H9 (cell line): ENCODE measurements at regions not wholly inside any gene's neighbourhood (a gene's known extent, or its start where the extent isn't known, plus 50 kb on each side); places are given as distances from the start of the nearest gene placed in this dataset.

Experiments
- DNase-seq: peaks from one replicate; pipeline ENCODE4 v3.0.0-alpha.2; 2017
- H2AFZ ChIP-seq: one replicate; pipeline ENCODE4 v1.6.1; 2013; ENCODE audit warnings: mild to moderate bottlenecking, low read length, control low read depth, moderate library complexity
- H2AK5ac ChIP-seq: 2 replicates; pipeline ENCODE4 v1.6.1; 2013; ENCODE audit warnings: low read length, control low read depth, mixed read lengths; ENCODE audit not compliant: insufficient read length
- H2BK120ac ChIP-seq: one replicate; pipeline ENCODE4 v1.6.1; 2013; ENCODE audit warnings: low read depth, mild to moderate bottlenecking, low read length, control low read depth, inconsistent platforms; ENCODE audit not compliant: poor library complexity, severe bottlenecking
- H2BK12ac ChIP-seq: 2 replicates; pipeline ENCODE4 v1.6.1; 2013; ENCODE audit warnings: low read length, control low read depth, mixed read lengths, low read depth; ENCODE audit not compliant: insufficient read length
- H2BK15ac ChIP-seq: 2 replicates; pipeline ENCODE4 v1.6.1; 2013; ENCODE audit warnings: low read depth, low read length, control low read depth
- H2BK20ac ChIP-seq: one replicate; pipeline ENCODE4 v1.6.1; 2013; ENCODE audit warnings: low read depth, mild to moderate bottlenecking, low read length, control low read depth, inconsistent platforms; ENCODE audit not compliant: poor library complexity, severe bottlenecking
- H2BK5ac ChIP-seq: 2 replicates; pipeline ENCODE4 v1.6.1; 2013; ENCODE audit warnings: low read length, control low read depth, mixed read lengths; ENCODE audit not compliant: insufficient read length
- H3K14ac ChIP-seq: 2 replicates; pipeline ENCODE4 v1.6.1; 2013; ENCODE audit warnings: low read length, control low read depth; ENCODE audit not compliant: insufficient read depth
- H3K18ac ChIP-seq: 2 replicates; pipeline ENCODE4 v1.6.1; 2013; ENCODE audit warnings: low read depth, mild to moderate bottlenecking, mixed read lengths, low read length, control low read depth; ENCODE audit not compliant: insufficient read length
- H3K23ac ChIP-seq: 2 replicates; pipeline ENCODE4 v1.6.1; 2013; ENCODE audit warnings: low read length, control low read depth, mixed read lengths, low read depth; ENCODE audit not compliant: insufficient read length
- H3K23me2 ChIP-seq: 2 replicates; pipeline ENCODE4 v1.6.1; 2013; ENCODE audit warnings: low read depth, mild to moderate bottlenecking, mixed read lengths, low read length, control low read depth; ENCODE audit not compliant: insufficient read length, poor library complexity, severe bottlenecking
- H3K27ac ChIP-seq: 2 replicates; pipeline ENCODE4 v1.5.1; 2013; ENCODE audit warnings: low read length, control low read depth, mixed read lengths, low read depth; ENCODE audit not compliant: insufficient read length
- H3K27me3 ChIP-seq: 2 replicates; pipeline ENCODE4 v1.6.1; 2013; ENCODE audit warnings: low read length, control low read depth, inconsistent platforms; ENCODE audit not compliant: insufficient read depth
- H3K4ac ChIP-seq: 2 replicates; pipeline ENCODE4 v1.6.1; 2013; ENCODE audit warnings: low read depth, mild to moderate bottlenecking, control low read depth, inconsistent platforms, low read length, moderate library complexity
- H3K4me1 ChIP-seq: 2 replicates; pipeline ENCODE4 v1.6.1; 2013; ENCODE audit warnings: low read length, control low read depth, inconsistent platforms; ENCODE audit not compliant: insufficient read depth
- H3K4me2 ChIP-seq: 2 replicates; pipeline ENCODE4 v1.6.1; 2013; ENCODE audit warnings: low read length, control low read depth, mixed read lengths; ENCODE audit not compliant: insufficient read length, insufficient read depth
- H3K56ac ChIP-seq: 2 replicates; pipeline ENCODE4 v1.6.1; 2013; ENCODE audit warnings: low read depth, mild to moderate bottlenecking, mixed read lengths, low read length, control low read depth; ENCODE audit not compliant: insufficient read length
- H3K79me1 ChIP-seq: 2 replicates; pipeline ENCODE4 v1.6.1; 2013; ENCODE audit warnings: low read depth, mild to moderate bottlenecking, moderate library complexity, low read length, control low read depth, inconsistent platforms; ENCODE audit not compliant: insufficient read depth, poor library complexity, severe bottlenecking
- H3K79me2 ChIP-seq: 2 replicates; pipeline ENCODE4 v1.6.1; 2013; ENCODE audit warnings: low read length, control low read depth, inconsistent platforms; ENCODE audit not compliant: insufficient read depth
- H3K9ac ChIP-seq: 2 replicates; pipeline ENCODE4 v1.6.1; 2013; ENCODE audit warnings: low read length, control low read depth, mixed read lengths; ENCODE audit not compliant: insufficient read length; ENCODE audit errors: extremely low read depth
- H3K9me3 ChIP-seq: one replicate; pipeline ENCODE4 v1.6.1; 2013; ENCODE audit warnings: low read depth, low read length, inconsistent platforms; ENCODE audit not compliant: control insufficient read depth
- H3T11ph ChIP-seq: one replicate; pipeline ENCODE4 v1.6.1; 2013; ENCODE audit warnings: mild to moderate bottlenecking, low read length, control low read depth, inconsistent platforms
- H4K20me1 ChIP-seq: one replicate; pipeline ENCODE4 v1.6.1; 2013; ENCODE audit not compliant: control insufficient read depth, insufficient read length, insufficient read depth
- H4K5ac ChIP-seq: 2 replicates; pipeline ENCODE4 v1.6.1; 2013; ENCODE audit warnings: low read depth, mild to moderate bottlenecking, mixed read lengths, low read length, control low read depth; ENCODE audit not compliant: insufficient read length
- H4K8ac ChIP-seq: replicated peaks from 2 replicates; pipeline ENCODE4 v1.6.1; 2013; ENCODE audit warnings: low read length, control low read depth, mixed read lengths, low read depth; ENCODE audit not compliant: insufficient read length
- H4K91ac ChIP-seq: 2 replicates; pipeline ENCODE4 v1.6.1; 2013; ENCODE audit warnings: low read depth, mild to moderate bottlenecking, moderate library complexity, mixed read lengths, low read length, control low read depth; ENCODE audit not compliant: insufficient read length
- H3K27ac Mint-ChIP-seq, 3 experiments: 2 replicates in 2 of 3; 3 replicates in 1 of 3; pipeline ENCODE4 v1.8.0; 2020 to 2021; ENCODE audit warnings: mixed read lengths in 3 of 3, mild to moderate bottlenecking in 1 of 3, moderate library complexity in 1 of 3
- H3K27me3 Mint-ChIP-seq: 2 replicates; pipeline ENCODE4 v1.8.0; 2021; ENCODE audit warnings: low read depth, mild to moderate bottlenecking, moderate library complexity, mixed read lengths
- H3K36me3 Mint-ChIP-seq, 3 experiments: 2 replicates in 2 of 3; 3 replicates in 1 of 3; pipeline ENCODE4 v1.8.0; 2020 to 2021; ENCODE audit warnings: low read depth in 3 of 3, mixed read lengths in 3 of 3; ENCODE audit not compliant: insufficient read depth in 1 of 3
- H3K4me1 Mint-ChIP-seq, 2 experiments: 2 replicates each; pipeline ENCODE4 v1.8.0; 2020; ENCODE audit warnings: mixed read lengths in 2 of 2
- H3K4me3 Mint-ChIP-seq, 2 experiments: 2 replicates in 1 of 2; 3 replicates in 1 of 2; pipeline ENCODE4 v1.8.0; 2020 to 2021; ENCODE audit warnings: mild to moderate bottlenecking in 2 of 2, mixed read lengths in 2 of 2, moderate library complexity in 1 of 2
- H3K9me3 Mint-ChIP-seq, 2 experiments: 2 replicates in 1 of 2; 3 replicates in 1 of 2; pipeline ENCODE4 v1.8.0; 2020; ENCODE audit warnings: mild to moderate bottlenecking in 2 of 2, mixed read lengths in 2 of 2, moderate library complexity in 1 of 2
- WGBS: extraction: QIAGEN DNeasy Blood & Tissue Kit; methylation state at CpG from one replicate; pipeline ENCODE4 v1.1.7; 2013; ENCODE audit warnings: missing lambda C conversion rate, low lambda C conversion rate, mixed read lengths; ENCODE audit not compliant: insufficient read length; ENCODE audit errors: extremely low coverage; 5-methylcytosine and 5-hydroxymethylcytosine counted together
- TF ChIP-seq, protein P1 (sequence below): fragments of 200-600 bp; sonication (generic); conservative IDR thresholded peaks from 3 replicates; pipeline ENCODE4 v1.8.0; 2021; ENCODE audit warnings: antibody characterized with exemption, mild to moderate bottlenecking

DNA sequence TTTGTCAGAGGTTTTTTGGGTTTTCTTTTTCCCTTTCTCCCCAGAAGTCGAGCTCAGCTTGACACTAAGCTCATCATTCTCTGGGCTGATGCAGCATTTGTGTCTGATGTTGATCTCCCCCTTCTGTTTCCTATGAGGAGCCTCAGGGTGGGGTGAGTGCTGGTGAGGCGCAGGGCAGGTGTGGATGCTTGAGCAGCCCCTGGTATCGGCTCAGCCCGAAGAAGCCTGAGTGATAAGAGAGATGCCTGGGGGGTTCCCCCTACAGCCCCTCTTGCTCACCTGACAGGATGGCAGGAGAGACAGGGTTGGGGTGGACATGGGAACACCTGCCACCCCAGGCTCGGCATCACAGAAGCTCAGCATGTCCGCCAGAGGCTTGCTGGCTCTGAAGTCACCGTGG is 239.0 kb downstream of the RHOU start:
- no peak overlapping the region for H3K9ac ChIP-seq
- H3K27ac ChIP-seq: no peak overlapping the region
- no peak overlapping the region for H2BK5ac ChIP-seq
- H2BK12ac ChIP-seq: no peak overlapping the region
- no CpG with 5 or more reads among the region's 7 CpGs for WGBS
- no peak overlapping the region for H3K56ac ChIP-seq
- no peaks in the 10 kb centered on the region; the same call in 1 of the 2 replicates for H3K4me1 ChIP-seq
- H3K18ac ChIP-seq: no peak overlapping the region
- TF ChIP-seq, protein P1, sequence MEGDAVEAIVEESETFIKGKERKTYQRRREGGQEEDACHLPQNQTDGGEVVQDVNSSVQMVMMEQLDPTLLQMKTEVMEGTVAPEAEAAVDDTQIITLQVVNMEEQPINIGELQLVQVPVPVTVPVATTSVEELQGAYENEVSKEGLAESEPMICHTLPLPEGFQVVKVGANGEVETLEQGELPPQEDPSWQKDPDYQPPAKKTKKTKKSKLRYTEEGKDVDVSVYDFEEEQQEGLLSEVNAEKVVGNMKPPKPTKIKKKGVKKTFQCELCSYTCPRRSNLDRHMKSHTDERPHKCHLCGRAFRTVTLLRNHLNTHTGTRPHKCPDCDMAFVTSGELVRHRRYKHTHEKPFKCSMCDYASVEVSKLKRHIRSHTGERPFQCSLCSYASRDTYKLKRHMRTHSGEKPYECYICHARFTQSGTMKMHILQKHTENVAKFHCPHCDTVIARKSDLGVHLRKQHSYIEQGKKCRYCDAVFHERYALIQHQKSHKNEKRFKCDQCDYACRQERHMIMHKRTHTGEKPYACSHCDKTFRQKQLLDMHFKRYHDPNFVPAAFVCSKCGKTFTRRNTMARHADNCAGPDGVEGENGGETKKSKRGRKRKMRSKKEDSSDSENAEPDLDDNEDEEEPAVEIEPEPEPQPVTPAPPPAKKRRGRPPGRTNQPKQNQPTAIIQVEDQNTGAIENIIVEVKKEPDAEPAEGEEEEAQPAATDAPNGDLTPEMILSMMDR: no peak
- H3K79me2 ChIP-seq: no peaks in the 10 kb centered on the region
- no peaks in the 10 kb centered on the region for H3K79me1 ChIP-seq
- H3K4ac ChIP-seq: no peak overlapping the region
- H4K8ac ChIP-seq: no peak overlapping the region
- Mint-ChIP-seq H3K27me3 (peaks cover 4% of the 10 kb centered on the region; the same call in 1 of the 2 replicates), H3K4me1 (peaks cover 36 to 38% of the 10 kb centered on the region in 2 experiments), H3K27ac (no peak overlapping the region), H3K36me3 (no peaks in the 10 kb centered on the region; a peak in 1 of 7 replicates), H3K9me3 (no peaks in the 10 kb centered on the region; a peak in 1 of 5 replicates), H3K4me3 (no peak overlapping the region)
- no peak overlapping the region for H3K23ac ChIP-seq
- H3K14ac ChIP-seq: no peak overlapping the region
- no peaks in the 10 kb centered on the region for H3K27me3 ChIP-seq
- H3T11ph ChIP-seq: no peak overlapping the region
- DNase-seq: no peak
- H2AK5ac ChIP-seq: no peak overlapping the region
- no peak overlapping the region for H3K4me2 ChIP-seq
- H4K5ac ChIP-seq: no peak overlapping the region
- H2BK20ac ChIP-seq: no peak overlapping the region
- H3K9me3 ChIP-seq: no peaks in the 10 kb centered on the region
- H2AFZ ChIP-seq: no peak overlapping the region
- no peak overlapping the region for H4K91ac ChIP-seq
- H3K23me2 ChIP-seq: no peaks in the 10 kb centered on the region
- H4K20me1 ChIP-seq: no peaks in the 10 kb centered on the region
- no peak overlapping the region for H2BK15ac ChIP-seq
- no peak overlapping the region for H2BK120ac ChIP-seq
